SU-DHL-6 (cell line): ENCODE measurements at regions not wholly inside any gene's neighbourhood (a gene's known extent, or its start where the extent isn't known, plus 50 kb on each side); places are given as distances from the start of the nearest gene placed in this dataset.

Experiments used
- H2AFZ ChIP-seq: fragments of 200-600 bp; sonication (generic); 2 replicates; pipeline ENCODE4 v1.6.1; 2014; ENCODE audit warnings: low read depth, mild to moderate bottlenecking, moderate library complexity, mixed read lengths, antibody characterized with exemption, low read length; ENCODE audit not compliant: severe bottlenecking
- H3F3A ChIP-seq: fragments of 200-600 bp; shearing (Covaris generic); 2 replicates; pipeline ENCODE4 v1.6.0; 2016; ENCODE audit warnings: antibody characterized with exemption, mild to moderate bottlenecking; ENCODE audit not compliant: insufficient read depth
- H3K27ac ChIP-seq: fragments of 200-600 bp; sonication (generic); 2 replicates; pipeline ENCODE4 v1.5.1; 2016; ENCODE audit warnings: low read depth, mild to moderate bottlenecking, low read length, moderate library complexity, mixed read lengths
- H3K27me3 ChIP-seq: fragments of 200-600 bp; sonication (generic), shearing (Covaris generic); 2 replicates; pipeline ENCODE4 v1.6.0; 2014; ENCODE audit warnings: mild to moderate bottlenecking, low read length
- H3K36me3 ChIP-seq: fragments of 200-600 bp; sonication (generic); 2 replicates; pipeline ENCODE4 v1.6.1; 2014; ENCODE audit warnings: mild to moderate bottlenecking, low read length, mixed read lengths
- H3K4me2 ChIP-seq: fragments of 300-600, 200-600 bp; shearing (Covaris generic), sonication (generic); 2 replicates; pipeline ENCODE4 v1.6.0; 2014; ENCODE audit warnings: low read length, low read depth, mild to moderate bottlenecking; ENCODE audit not compliant: poor library complexity, severe bottlenecking
- H3K4me3 ChIP-seq: fragments of 200-600 bp; sonication (generic); 2 replicates; pipeline ENCODE4 v1.5.1; 2014; ENCODE audit warnings: antibody characterized with exemption, low read length, mild to moderate bottlenecking, mixed read lengths; ENCODE audit not compliant: insufficient read depth, poor library complexity, severe bottlenecking
- H3K79me2 ChIP-seq: fragments of 200-600 bp; sonication (generic); 2 replicates; pipeline ENCODE4 v1.6.1; 2014; ENCODE audit warnings: mild to moderate bottlenecking, low read length, moderate library complexity; ENCODE audit not compliant: insufficient read depth
- H3K9ac ChIP-seq: fragments of 200-600 bp; sonication (generic); 2 replicates; pipeline ENCODE4 v1.7.0; 2014; ENCODE audit warnings: mild to moderate bottlenecking, low read length
- H3K9me2 ChIP-seq: fragments of 200-600 bp; sonication (generic); replicated peaks from 2 replicates; pipeline ENCODE4 v1.6.1; 2014; ENCODE audit warnings: low read length; ENCODE audit not compliant: insufficient read depth
- H3K9me3 ChIP-seq: fragments of 200-600 bp; sonication (generic); 2 replicates; pipeline ENCODE4 v1.6.1; 2014; ENCODE audit warnings: low read length, mixed read lengths; ENCODE audit not compliant: insufficient read depth
- H4K20me1 ChIP-seq: fragments of 200-600 bp; sonication (generic); 2 replicates; pipeline ENCODE4 v1.6.1; 2014; ENCODE audit warnings: low read depth, mild to moderate bottlenecking, antibody characterized with exemption, low read length, moderate library complexity, mixed read lengths
- EZH2phosphoT487 ChIP-seq: fragments of 200-600 bp; sonication (generic), shearing (Covaris generic); conservative IDR thresholded peaks from 2 replicates; pipeline ENCODE4 v1.6.1; 2018; ENCODE audit warnings: mild to moderate bottlenecking, antibody characterized with exemption, low read length, moderate library complexity, mixed read lengths
- TF ChIP-seq, protein P1 (sequence below): fragments of 200-600 bp; sonication (generic); IDR thresholded peaks from one replicate; pipeline ENCODE4 v1.5.1; 2017; ENCODE audit warnings: antibody characterized with exemption, mild to moderate bottlenecking, low read length, moderate library complexity; ENCODE audit not compliant: insufficient read depth, poor library complexity, severe bottlenecking

DNA sequence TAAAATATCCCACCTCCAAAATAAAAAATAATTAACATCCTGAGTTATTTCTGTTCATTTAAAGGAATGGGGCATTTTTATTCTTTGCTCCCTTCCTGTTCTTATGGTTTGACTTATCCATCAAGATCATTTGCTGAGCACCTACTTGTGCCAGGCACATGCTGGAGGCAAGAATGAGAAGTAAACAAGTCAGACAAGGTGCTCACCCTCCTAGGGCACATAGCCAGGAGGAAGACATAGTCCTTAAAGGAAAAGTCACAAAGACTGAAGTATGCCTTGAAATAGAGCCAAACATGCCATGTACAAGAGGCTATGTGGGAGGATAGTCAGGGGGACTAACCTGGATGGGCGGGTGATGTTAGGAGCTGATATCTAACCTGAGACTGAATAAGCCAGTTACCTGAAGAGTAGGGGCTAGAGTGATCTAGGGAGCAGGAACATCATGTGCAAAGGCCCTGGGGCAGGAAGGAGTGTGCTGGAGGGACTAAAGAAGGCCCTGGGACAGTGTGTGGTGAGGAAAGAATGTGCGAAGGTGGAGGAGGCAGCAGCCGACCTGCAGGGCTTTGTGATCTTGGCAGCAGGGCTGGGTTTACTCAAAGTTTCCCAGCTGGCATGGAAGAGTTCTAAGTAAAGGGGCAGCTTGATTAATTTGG lies 233.5 kb downstream of the MATN1 start:
- Histone ChIP-seq H2AFZ (no peak overlapping the region), H3K27me3 (no peaks in the 10 kb centered on the region), H3K79me2 (no peaks in the 10 kb centered on the region), H3K27ac (no peak overlapping the region), H3K9me2 (no peaks in the 10 kb centered on the region), H3K9ac (no peak overlapping the region), H4K20me1 (no peaks in the 10 kb centered on the region), H3K4me3 (no peak overlapping the region), H3K9me3 (no peaks in the 10 kb centered on the region), H3K36me3 (no peaks in the 10 kb centered on the region), H3K4me2 (no peak overlapping the region), H3F3A (no peaks in the 10 kb centered on the region)
- TF ChIP-seq EZH2phosphoT487, result no peak
- TF ChIP-seq, protein P1, sequence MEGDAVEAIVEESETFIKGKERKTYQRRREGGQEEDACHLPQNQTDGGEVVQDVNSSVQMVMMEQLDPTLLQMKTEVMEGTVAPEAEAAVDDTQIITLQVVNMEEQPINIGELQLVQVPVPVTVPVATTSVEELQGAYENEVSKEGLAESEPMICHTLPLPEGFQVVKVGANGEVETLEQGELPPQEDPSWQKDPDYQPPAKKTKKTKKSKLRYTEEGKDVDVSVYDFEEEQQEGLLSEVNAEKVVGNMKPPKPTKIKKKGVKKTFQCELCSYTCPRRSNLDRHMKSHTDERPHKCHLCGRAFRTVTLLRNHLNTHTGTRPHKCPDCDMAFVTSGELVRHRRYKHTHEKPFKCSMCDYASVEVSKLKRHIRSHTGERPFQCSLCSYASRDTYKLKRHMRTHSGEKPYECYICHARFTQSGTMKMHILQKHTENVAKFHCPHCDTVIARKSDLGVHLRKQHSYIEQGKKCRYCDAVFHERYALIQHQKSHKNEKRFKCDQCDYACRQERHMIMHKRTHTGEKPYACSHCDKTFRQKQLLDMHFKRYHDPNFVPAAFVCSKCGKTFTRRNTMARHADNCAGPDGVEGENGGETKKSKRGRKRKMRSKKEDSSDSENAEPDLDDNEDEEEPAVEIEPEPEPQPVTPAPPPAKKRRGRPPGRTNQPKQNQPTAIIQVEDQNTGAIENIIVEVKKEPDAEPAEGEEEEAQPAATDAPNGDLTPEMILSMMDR, result no peak

DNA sequence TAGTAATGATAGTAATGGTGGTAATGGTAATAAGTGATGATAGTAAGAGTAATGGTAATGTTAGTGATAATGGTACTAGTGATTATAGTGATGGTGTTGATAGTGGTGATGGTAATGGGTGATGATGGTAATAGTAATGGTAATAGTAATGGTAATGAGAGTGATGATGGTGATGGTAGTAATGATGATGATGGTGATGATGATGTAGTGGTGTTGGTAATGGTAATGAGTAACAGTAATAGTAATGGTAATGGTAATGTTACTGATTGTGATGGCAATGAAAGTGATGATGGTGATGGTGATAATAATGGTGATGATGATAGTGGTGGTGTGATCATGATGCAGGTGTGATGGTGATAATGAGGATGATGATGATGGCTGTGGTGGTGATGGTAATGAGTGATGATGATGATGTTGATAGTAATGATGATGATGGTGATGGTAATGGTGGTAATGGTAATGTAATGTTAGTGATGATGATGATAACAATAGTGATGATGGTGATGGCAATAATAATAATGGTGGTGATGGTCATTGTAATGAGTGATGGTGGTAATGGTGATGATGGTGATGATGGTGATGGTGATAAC lies 235.0 kb downstream of the MATN1 start:
- Histone ChIP-seq H3F3A (no peaks in the 10 kb centered on the region), H3K79me2 (no peaks in the 10 kb centered on the region), H3K27ac (no peak overlapping the region), H3K36me3 (no peaks in the 10 kb centered on the region), H4K20me1 (no peaks in the 10 kb centered on the region), H3K9ac (no peak overlapping the region), H3K9me3 (no peaks in the 10 kb centered on the region), H3K9me2 (no peaks in the 10 kb centered on the region), H3K4me2 (no peak overlapping the region), H3K4me3 (no peak overlapping the region), H3K27me3 (no peaks in the 10 kb centered on the region), H2AFZ (no peak overlapping the region)
- TF ChIP-seq EZH2phosphoT487, result no peak
- TF ChIP-seq, protein P1, result no peak

DNA sequence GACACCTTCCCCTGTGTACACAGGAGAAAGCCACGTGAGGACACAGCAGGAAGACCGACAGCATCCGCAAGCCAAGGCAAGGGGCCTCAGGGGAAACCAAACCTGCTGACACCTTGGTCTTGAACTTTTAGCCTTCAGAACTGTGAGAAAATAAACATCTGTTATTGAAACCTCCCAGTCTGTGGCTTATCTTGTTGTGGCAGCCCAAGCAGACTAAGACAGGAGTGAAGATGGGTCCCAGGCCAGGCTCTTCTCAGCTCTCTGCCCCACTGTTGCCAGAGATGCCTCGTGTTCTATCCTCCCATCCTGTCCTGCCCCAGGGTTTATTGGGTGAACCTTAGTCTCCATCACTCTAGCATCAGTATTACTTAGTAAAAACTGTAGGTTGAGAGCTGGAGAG lies 236.3 kb downstream of the MATN1 start:
- no peaks in the 10 kb centered on the region for H3K79me2 ChIP-seq
- no peaks in the 10 kb centered on the region for H3K9me2 ChIP-seq
- peaks cover 8% of the 10 kb centered on the region; the same call in 1 of the 2 replicates for H3K9me3 ChIP-seq
- H3K9ac ChIP-seq, result no peak overlapping the region
- no peak overlapping the region for H2AFZ ChIP-seq
- H3K27me3 ChIP-seq, result no peaks in the 10 kb centered on the region
- H3K27ac ChIP-seq, result no peak overlapping the region
- no peaks in the 10 kb centered on the region for H4K20me1 ChIP-seq
- no peak for TF ChIP-seq EZH2phosphoT487
- TF ChIP-seq, protein P1, result no peak
- no peak overlapping the region for H3K4me3 ChIP-seq
- H3K36me3 ChIP-seq, result no peaks in the 10 kb centered on the region
- H3F3A ChIP-seq, result no peaks in the 10 kb centered on the region
- no peak overlapping the region for H3K4me2 ChIP-seq
